ENCODE measurements at regions not wholly inside any gene's neighbourhood (a gene's known extent, or its start where the extent isn't known, plus 50 kb on each side); places are given as distances from the start of the nearest gene placed in this dataset.

DNA sequence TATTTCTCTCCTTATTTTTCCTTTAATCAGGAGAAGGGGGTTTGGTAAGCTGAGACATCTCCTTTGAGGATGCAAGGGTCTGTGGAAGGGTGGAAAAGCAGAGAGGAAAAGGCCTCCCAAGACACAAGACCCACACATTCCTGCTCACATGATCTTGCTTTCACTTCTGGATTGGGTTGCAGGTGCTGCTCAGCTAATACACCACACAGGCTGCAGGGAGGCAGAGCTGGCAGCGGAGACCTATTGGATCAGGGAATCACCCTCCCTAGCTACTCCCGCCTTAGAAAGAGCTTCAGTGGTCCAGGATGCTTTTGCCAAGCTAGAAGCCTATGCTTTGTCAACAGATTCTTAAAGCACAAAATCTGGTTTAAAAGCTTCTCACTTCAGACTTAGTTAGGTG is 87.6 kb upstream of the IL33 start:
- Histone ChIP-seq H3K27me3 (ENCODE audit: insufficient read depth, low read length, poor library complexity) (no peaks in the 10 kb centered on the region), H3K27ac (ENCODE audit: low read depth, low read length) (no peak overlapping the region), H3K36me3 (ENCODE audit: control insufficient read depth, insufficient read depth, low read length) (no peaks in the 10 kb centered on the region), H3K4me3 (ENCODE audit: low read length) (no peak overlapping the region), H3K4me2 (ENCODE audit: low read length) (no peak overlapping the region), H2BK5ac (ENCODE audit: low read length) (no peak overlapping the region), H3K4me1 (ENCODE audit: control insufficient read depth, low read depth, low read length) (no peaks in the 10 kb centered on the region), H2BK15ac (replicated peaks; ENCODE audit: low read depth) (no peak overlapping the region), H3K79me1 (ENCODE audit: low read length) (no peaks in the 10 kb centered on the region), H4K8ac (ENCODE audit: low read depth, low read length) (no peak overlapping the region), H4K5ac (ENCODE audit: low read length) (no peak overlapping the region), H3K56ac (ENCODE audit: low read length) (no peak overlapping the region), H3K79me2 (ENCODE audit: control insufficient read depth, insufficient read depth, low read length) (no peaks in the 10 kb centered on the region), H3K9ac (ENCODE audit: low read length) (no peak overlapping the region), H3K18ac (ENCODE audit: low read length) (no peak overlapping the region), H2BK120ac (ENCODE audit: low read depth, low read length) (no peak overlapping the region), H3K4ac (ENCODE audit: low read depth, low read length) (no peak overlapping the region), H2AK5ac (ENCODE audit: low read length) (no peak overlapping the region), H3K23ac (ENCODE audit: low read length) (no peak overlapping the region)
- no CpG with 5 or more reads among the region's 2 CpGs for WGBS (ENCODE audit: extremely low coverage, insufficient coverage, low lambda C conversion rate)
- DNase-seq = no peak

- no peaks in the 10 kb centered on the region for H3K36me3 ChIP-seq (ENCODE audit: control insufficient read depth, insufficient read depth, low read length)
- no peak overlapping the region for H2BK120ac ChIP-seq (ENCODE audit: low read depth, low read length)
- no CpG with 5 or more reads among the region's 3 CpGs for WGBS (ENCODE audit: extremely low coverage, insufficient coverage, low lambda C conversion rate)
- H3K79me2 ChIP-seq (ENCODE audit: control insufficient read depth, insufficient read depth, low read length) = no peaks in the 10 kb centered on the region
- H3K79me1 ChIP-seq (ENCODE audit: low read length) = no peaks in the 10 kb centered on the region
- H3K56ac ChIP-seq (ENCODE audit: low read length) = no peak overlapping the region
- no peak overlapping the region for H2AK5ac ChIP-seq (ENCODE audit: low read length)
- H4K5ac ChIP-seq (ENCODE audit: low read length) = no peak overlapping the region
- no peaks in the 10 kb centered on the region for H3K4me1 ChIP-seq (ENCODE audit: control insufficient read depth, low read depth, low read length)
- no peak overlapping the region for H3K9ac ChIP-seq (ENCODE audit: low read length)
- no peak overlapping the region for H4K8ac ChIP-seq (ENCODE audit: low read depth, low read length)
- H3K27ac ChIP-seq (ENCODE audit: low read depth, low read length) = no peak overlapping the region
- no peaks in the 10 kb centered on the region for H3K27me3 ChIP-seq (ENCODE audit: insufficient read depth, low read length, poor library complexity)
- H2BK5ac ChIP-seq (ENCODE audit: low read length) = no peak overlapping the region
- H3K23ac ChIP-seq (ENCODE audit: low read length) = no peak overlapping the region
- no peak overlapping the region for H3K18ac ChIP-seq (ENCODE audit: low read length)
- peak; percentile 11 for DNase-seq
- H2BK15ac ChIP-seq (replicated peaks; ENCODE audit: low read depth) = no peak overlapping the region
- no peak overlapping the region for H3K4ac ChIP-seq (ENCODE audit: low read depth, low read length)
- no peak overlapping the region for H3K4me2 ChIP-seq (ENCODE audit: low read length)
- no peak overlapping the region for H3K4me3 ChIP-seq (ENCODE audit: low read length)
Observed at GRCh38 chr9:6126377-6126776, 89.2 kb upstream of the IL33 start.

DNA sequence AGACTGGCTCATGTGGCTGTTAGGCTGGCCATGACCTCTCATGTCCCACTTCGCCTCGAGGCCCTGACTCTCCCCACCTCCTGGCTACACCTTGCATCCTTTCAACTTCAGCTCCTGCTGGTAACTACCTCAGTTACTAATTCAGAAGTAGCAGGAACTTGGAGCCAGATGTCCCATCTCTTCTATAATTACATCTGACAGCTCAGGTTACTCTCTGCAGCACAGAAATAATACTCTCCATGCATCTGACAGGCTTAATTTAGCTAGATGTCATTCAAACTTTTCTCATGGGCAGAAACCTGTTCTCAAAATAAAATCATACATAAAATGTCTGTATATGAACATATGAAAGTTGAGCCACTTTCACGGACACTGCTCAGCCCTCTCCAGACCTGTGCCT is 92.2 kb upstream of the IL33 start:
- Histone ChIP-seq H3K9ac (ENCODE audit: low read length) (no peak overlapping the region), H3K79me2 (ENCODE audit: control insufficient read depth, insufficient read depth, low read length) (no peaks in the 10 kb centered on the region), H3K18ac (ENCODE audit: low read length) (no peak overlapping the region), H3K4ac (ENCODE audit: low read depth, low read length) (no peak overlapping the region), H3K4me1 (ENCODE audit: control insufficient read depth, low read depth, low read length) (no peaks in the 10 kb centered on the region), H3K4me2 (ENCODE audit: low read length) (no peak overlapping the region), H2BK15ac (replicated peaks; ENCODE audit: low read depth) (no peak overlapping the region), H4K8ac (ENCODE audit: low read depth, low read length) (no peak overlapping the region), H3K4me3 (ENCODE audit: low read length) (no peak overlapping the region), H2BK5ac (ENCODE audit: low read length) (no peak overlapping the region), H4K5ac (ENCODE audit: low read length) (no peak overlapping the region), H3K27me3 (ENCODE audit: insufficient read depth, low read length, poor library complexity) (no peaks in the 10 kb centered on the region), H3K36me3 (ENCODE audit: control insufficient read depth, insufficient read depth, low read length) (no peaks in the 10 kb centered on the region), H3K79me1 (ENCODE audit: low read length) (no peaks in the 10 kb centered on the region), H2BK120ac (ENCODE audit: low read depth, low read length) (no peak overlapping the region), H3K23ac (ENCODE audit: low read length) (no peak overlapping the region), H3K27ac (ENCODE audit: low read depth, low read length) (no peak overlapping the region), H2AK5ac (ENCODE audit: low read length) (no peak overlapping the region), H3K56ac (ENCODE audit: low read length) (no peak overlapping the region)
- DNase-seq = no peak
- WGBS (ENCODE audit: extremely low coverage, insufficient coverage, low lambda C conversion rate) = no CpG with 5 or more reads among the region's 3 CpGs

GRCh38 chr9:6121707-6122106 is 93.9 kb upstream of the IL33 start:
- Histone ChIP-seq H3K56ac (ENCODE audit: low read length) (no peak overlapping the region), H3K27ac (ENCODE audit: low read depth, low read length) (no peak overlapping the region), H2BK120ac (ENCODE audit: low read depth, low read length) (no peak overlapping the region), H4K8ac (ENCODE audit: low read depth, low read length) (no peak overlapping the region), H3K4me1 (ENCODE audit: control insufficient read depth, low read depth, low read length) (no peaks in the 10 kb centered on the region), H3K79me2 (ENCODE audit: control insufficient read depth, insufficient read depth, low read length) (no peaks in the 10 kb centered on the region), H2AK5ac (ENCODE audit: low read length) (no peak overlapping the region), H3K9ac (ENCODE audit: low read length) (no peak overlapping the region), H3K36me3 (ENCODE audit: control insufficient read depth, insufficient read depth, low read length) (no peaks in the 10 kb centered on the region), H3K79me1 (ENCODE audit: low read length) (no peaks in the 10 kb centered on the region), H3K18ac (ENCODE audit: low read length) (no peak overlapping the region), H3K4me3 (ENCODE audit: low read length) (no peak overlapping the region), H4K5ac (ENCODE audit: low read length) (no peak overlapping the region), H2BK15ac (replicated peaks; ENCODE audit: low read depth) (no peak overlapping the region), H2BK5ac (ENCODE audit: low read length) (no peak overlapping the region), H3K27me3 (ENCODE audit: insufficient read depth, low read length, poor library complexity) (no peaks in the 10 kb centered on the region), H3K4ac (ENCODE audit: low read depth, low read length) (no peak overlapping the region), H3K4me2 (ENCODE audit: low read length) (no peak overlapping the region), H3K23ac (ENCODE audit: low read length) (no peak overlapping the region)
- WGBS (ENCODE audit: extremely low coverage, insufficient coverage, low lambda C conversion rate) = no CpG with 5 or more reads among the region's 1 CpG
- peak; percentile 7 for DNase-seq

- H3K23ac ChIP-seq (ENCODE audit: low read length) = no peak overlapping the region
- H4K8ac ChIP-seq (ENCODE audit: low read depth, low read length) = no peak overlapping the region
- H2AK5ac ChIP-seq (ENCODE audit: low read length) = no peak overlapping the region
- no peak overlapping the region for H2BK5ac ChIP-seq (ENCODE audit: low read length)
- H3K56ac ChIP-seq (ENCODE audit: low read length) = no peak overlapping the region
- no peak overlapping the region for H2BK15ac ChIP-seq (replicated peaks; ENCODE audit: low read depth)
- H4K5ac ChIP-seq (ENCODE audit: low read length) = no peak overlapping the region
- H3K36me3 ChIP-seq (ENCODE audit: control insufficient read depth, insufficient read depth, low read length) = no peaks in the 10 kb centered on the region
- H3K4ac ChIP-seq (ENCODE audit: low read depth, low read length) = no peak overlapping the region
- H3K27ac ChIP-seq (ENCODE audit: low read depth, low read length) = no peak overlapping the region
- H3K27me3 ChIP-seq (ENCODE audit: insufficient read depth, low read length, poor library complexity) = no peaks in the 10 kb centered on the region
- DNase-seq = no peak
- no CpG with 5 or more reads among the region's 6 CpGs for WGBS (ENCODE audit: extremely low coverage, insufficient coverage, low lambda C conversion rate)
- H3K79me1 ChIP-seq (ENCODE audit: low read length) = no peaks in the 10 kb centered on the region
- no peak overlapping the region for H3K4me3 ChIP-seq (ENCODE audit: low read length)
- no peak overlapping the region for H3K9ac ChIP-seq (ENCODE audit: low read length)
- H3K79me2 ChIP-seq (ENCODE audit: control insufficient read depth, insufficient read depth, low read length) = no peaks in the 10 kb centered on the region
- H3K4me1 ChIP-seq (ENCODE audit: control insufficient read depth, low read depth, low read length) = no peaks in the 10 kb centered on the region
- H3K4me2 ChIP-seq (ENCODE audit: low read length) = no peak overlapping the region
- no peak overlapping the region for H2BK120ac ChIP-seq (ENCODE audit: low read depth, low read length)
- H3K18ac ChIP-seq (ENCODE audit: low read length) = no peak overlapping the region
Observed at GRCh38 chr9:6114424-6114823, 99.0 kb upstream of the RANBP6 start.

- WGBS (ENCODE audit: extremely low coverage, insufficient coverage, low lambda C conversion rate) = no CpG with 5 or more reads among the region's 6 CpGs
- H3K27ac ChIP-seq (ENCODE audit: low read depth, low read length) = no peak overlapping the region
- H3K79me2 ChIP-seq (ENCODE audit: control insufficient read depth, insufficient read depth, low read length) = no peaks in the 10 kb centered on the region
- H2AK5ac ChIP-seq (ENCODE audit: low read length) = no peak overlapping the region
- H2BK15ac ChIP-seq (replicated peaks; ENCODE audit: low read depth) = no peak overlapping the region
- DNase-seq = no peak
- H3K23ac ChIP-seq (ENCODE audit: low read length) = no peak overlapping the region
- no peaks in the 10 kb centered on the region for H3K27me3 ChIP-seq (ENCODE audit: insufficient read depth, low read length, poor library complexity)
- no peak overlapping the region for H3K4ac ChIP-seq (ENCODE audit: low read depth, low read length)
- no peak overlapping the region for H3K18ac ChIP-seq (ENCODE audit: low read length)
- no peaks in the 10 kb centered on the region for H3K36me3 ChIP-seq (ENCODE audit: control insufficient read depth, insufficient read depth, low read length)
- no peak overlapping the region for H4K8ac ChIP-seq (ENCODE audit: low read depth, low read length)
- H3K4me2 ChIP-seq (ENCODE audit: low read length) = no peak overlapping the region
- H3K4me1 ChIP-seq (ENCODE audit: control insufficient read depth, low read depth, low read length) = no peaks in the 10 kb centered on the region
- no peak overlapping the region for H3K4me3 ChIP-seq (ENCODE audit: low read length)
- no peak overlapping the region for H3K56ac ChIP-seq (ENCODE audit: low read length)
- H2BK5ac ChIP-seq (ENCODE audit: low read length) = no peak overlapping the region
- no peak overlapping the region for H4K5ac ChIP-seq (ENCODE audit: low read length)
- H3K79me1 ChIP-seq (ENCODE audit: low read length) = no peaks in the 10 kb centered on the region
- no peak overlapping the region for H3K9ac ChIP-seq (ENCODE audit: low read length)
- H2BK120ac ChIP-seq (ENCODE audit: low read depth, low read length) = no peak overlapping the region
Observed at GRCh38 chr9:6113819-6114218, 98.4 kb upstream of the RANBP6 start.

All from mesendoderm (in vitro differentiated cells).